ENCODE measurements at regions not wholly inside any gene's neighbourhood (a gene's known extent, or its start where the extent isn't known, plus 50 kb on each side); places are given as distances from the start of the nearest gene placed in this dataset.
A peak's percentile ranks its signal among the peaks of the same experiment; 100 is the strongest.

GRCh38 chr2:15748736-15749323 lies 157.2 kb downstream of the DDX1 start:
- no peak for ATAC-seq (ENCODE audit: insufficient read depth, low read depth)
- no peak overlapping the region for H3K4me2 ChIP-seq (ENCODE audit: insufficient read depth, low read length)
- TF ChIP-seq CTCF (IDR thresholded peaks at IDR 0.05; ENCODE audit: borderline replicate concordance, extremely low read depth, low read length, poor library complexity, severe bottlenecking), result peak; percentile 38
- TF ChIP-seq EZH2 (IDR thresholded peaks at IDR 0.05; ENCODE audit: borderline replicate concordance, low read depth, low read length, severe bottlenecking), result no peak

GRCh38 chr2:15749460-15750432 lies 158.1 kb downstream of the DDX1 start:
- Histone ChIP-seq H2AFZ (ENCODE audit: low read depth, low read length) (no peak overlapping the region), H3K9ac (ENCODE audit: low read depth, low read length) (no peak overlapping the region), H3K27me3 (ENCODE audit: insufficient read depth, low read length, poor library complexity) (no peaks in the 10 kb centered on the region), H3K4me2 (ENCODE audit: insufficient read depth, low read length) (no peak overlapping the region), H3K27ac (ENCODE audit: low read length) (no peak overlapping the region), H4K20me1 (ENCODE audit: insufficient read depth, low read length) (no peaks in the 10 kb centered on the region), H3K9me3 (ENCODE audit: insufficient read depth, low read length, severe bottlenecking) (no peaks in the 10 kb centered on the region), H3K79me2 (ENCODE audit: insufficient read depth, low read length) (no peaks in the 10 kb centered on the region), H3K36me3 (ENCODE audit: insufficient read depth, low read length) (no peaks in the 10 kb centered on the region), H3K4me1 (ENCODE audit: insufficient read depth, low read length) (no peaks in the 10 kb centered on the region), H3K4me3 (ENCODE audit: low read depth in 1 of 2, low read length in 2 of 2) (no peak overlapping the region)
- no peak for DNase-seq
- TF ChIP-seq EZH2 (IDR thresholded peaks at IDR 0.05; ENCODE audit: borderline replicate concordance, low read depth, low read length, severe bottlenecking), result no peak
- TF ChIP-seq CTCF (IDR thresholded peaks at IDR 0.05; ENCODE audit: borderline replicate concordance, extremely low read depth, low read length, poor library complexity, severe bottlenecking), result no peak
- no peak for ATAC-seq (ENCODE audit: insufficient read depth, low read depth)

More at GRCh38 chr2:15748736-15749323, 157.2 kb downstream of the DDX1 start:
- Histone ChIP-seq H2AFZ (ENCODE audit: low read depth, low read length) (no peak overlapping the region), H3K4me3 (ENCODE audit: low read depth in 1 of 2, low read length in 2 of 2) (no peak overlapping the region), H3K4me1 (ENCODE audit: insufficient read depth, low read length) (no peaks in the 10 kb centered on the region), H3K27me3 (ENCODE audit: insufficient read depth, low read length, poor library complexity) (no peaks in the 10 kb centered on the region), H3K9me3 (ENCODE audit: insufficient read depth, low read length, severe bottlenecking) (no peaks in the 10 kb centered on the region), H3K9ac (ENCODE audit: low read depth, low read length) (no peak overlapping the region), H3K27ac (ENCODE audit: low read length) (no peak overlapping the region), H3K79me2 (ENCODE audit: insufficient read depth, low read length) (no peaks in the 10 kb centered on the region), H4K20me1 (ENCODE audit: insufficient read depth, low read length) (no peaks in the 10 kb centered on the region), H3K36me3 (ENCODE audit: insufficient read depth, low read length) (no peaks in the 10 kb centered on the region)
- peak; percentile 10 for DNase-seq

GRCh38 chr2:15750433-15750814 lies 158.8 kb downstream of the DDX1 start:
- Histone ChIP-seq H3K27ac (ENCODE audit: low read length) (no peak overlapping the region), H4K20me1 (ENCODE audit: insufficient read depth, low read length) (no peaks in the 10 kb centered on the region), H2AFZ (ENCODE audit: low read depth, low read length) (no peak overlapping the region), H3K36me3 (ENCODE audit: insufficient read depth, low read length) (no peaks in the 10 kb centered on the region), H3K9me3 (ENCODE audit: insufficient read depth, low read length, severe bottlenecking) (no peaks in the 10 kb centered on the region), H3K4me2 (ENCODE audit: insufficient read depth, low read length) (no peak overlapping the region), H3K4me1 (ENCODE audit: insufficient read depth, low read length) (no peaks in the 10 kb centered on the region), H3K4me3 (ENCODE audit: low read depth in 1 of 2, low read length in 2 of 2) (no peak overlapping the region), H3K79me2 (ENCODE audit: insufficient read depth, low read length) (no peaks in the 10 kb centered on the region), H3K27me3 (ENCODE audit: insufficient read depth, low read length, poor library complexity) (no peaks in the 10 kb centered on the region), H3K9ac (ENCODE audit: low read depth, low read length) (no peak overlapping the region)
- ATAC-seq (ENCODE audit: insufficient read depth, low read depth), result no peak
- TF ChIP-seq CTCF (IDR thresholded peaks at IDR 0.05; ENCODE audit: borderline replicate concordance, extremely low read depth, low read length, poor library complexity, severe bottlenecking) (no peak), EZH2 (IDR thresholded peaks at IDR 0.05; ENCODE audit: borderline replicate concordance, low read depth, low read length, severe bottlenecking) (no peak)
- no peak for DNase-seq

Data from DND-41 (cell line).